HEK293 (cell line): ENCODE measurements at regions not wholly inside any gene's neighbourhood (a gene's known extent, or its start where the extent isn't known, plus 50 kb on each side); places are given as distances from the start of the nearest gene placed in this dataset.

Experiments used
- CTCF ChIA-PET: fragments of 350-600 bp; formaldehyde crosslinking; extraction: SDS; loops from one replicate; lab custom pipeline; 2021; ENCODE audit warnings: antibody characterized with exemption; lab: Yijun Ruan, JAX
- POLR2A ChIA-PET: fragments of 300-600 bp; formaldehyde crosslinking; extraction: SDS; loops from one replicate; lab custom pipeline; 2020; ENCODE audit warnings: antibody characterized with exemption, inconsistent platforms; lab: Yijun Ruan, JAX
- H3K27ac ChIP-seq: fragments of 200-500 bp; sonication (Bioruptor generic); 2 replicates; pipeline ENCODE4 v1.5.1; 2014; ENCODE audit warnings: low read depth, low read length, control low read depth, inconsistent platforms; ENCODE audit errors: extremely low read depth
- H3K36me3 ChIP-seq, 2 experiments: fragments of 200-500 bp in 1 of 2; sonication (Bioruptor generic) in 1 of 2; 1 replicate in 1 of 2; 2 replicates in 1 of 2; pipeline ENCODE4 v1.5.1; 2014 to 2017; ENCODE audit warnings: inconsistent platforms in 2 of 2, low read length in 2 of 2; ENCODE audit not compliant: control insufficient read depth in 2 of 2, insufficient read depth in 1 of 2
- H3K4me1 ChIP-seq: fragments of 200-500 bp; sonication (Bioruptor generic); 2 replicates; pipeline ENCODE4 v1.5.1; 2014; ENCODE audit warnings: mild to moderate bottlenecking, low read length, inconsistent platforms; ENCODE audit not compliant: control insufficient read depth, insufficient read depth
- H3K4me3 ChIP-seq: 2 replicates; pipeline ENCODE4 v1.5.1; 2011; ENCODE audit warnings: low read depth, mild to moderate bottlenecking, control low read depth, low read length, moderate library complexity
- H3K9me3 ChIP-seq: fragments of 200-500 bp; sonication (Bioruptor generic); 2 replicates; pipeline ENCODE4 v1.5.1; 2014; ENCODE audit warnings: low read depth, low read length, inconsistent platforms; ENCODE audit not compliant: control insufficient read depth, insufficient read depth
- BCL6B ChIP-seq: fragments of 450-650 bp; formaldehyde crosslinking; IDR thresholded peaks from 2 replicates; pipeline ENCODE4 v1.5.1; 2017; ENCODE audit warnings: missing biosample characterization, missing genetic modification characterization
- GFI1B ChIP-seq: fragments of 450-650 bp; formaldehyde crosslinking; IDR thresholded peaks from 2 replicates; pipeline ENCODE4 v1.5.1; 2016; ENCODE audit warnings: missing biosample characterization, missing genetic modification characterization
- HIC1 ChIP-seq: fragments of 450-650 bp; formaldehyde crosslinking; IDR thresholded peaks from 2 replicates; pipeline ENCODE4 v1.5.1; 2016; ENCODE audit warnings: missing biosample characterization, missing genetic modification characterization
- KLF9 ChIP-seq: fragments of 450-650 bp; formaldehyde crosslinking; IDR thresholded peaks from 2 replicates; pipeline ENCODE4 v1.5.1; 2016; ENCODE audit warnings: missing biosample characterization, missing genetic modification characterization, low read depth
- MZF1 ChIP-seq: fragments of 450-650 bp; formaldehyde crosslinking; IDR thresholded peaks from 2 replicates; pipeline ENCODE4 v1.5.1; 2017; ENCODE audit warnings: missing biosample characterization, missing genetic modification characterization, borderline replicate concordance
- TRIM28 ChIP-seq: IDR thresholded peaks from 2 replicates; pipeline ENCODE4 v1.6.1; 2011; ENCODE audit warnings: low read length, control low read depth, borderline replicate concordance
- WT1 ChIP-seq: fragments of 450-650 bp; formaldehyde crosslinking; IDR thresholded peaks from 2 replicates; pipeline ENCODE4 v1.5.1; 2016; ENCODE audit warnings: missing biosample characterization, missing genetic modification characterization
- YY2 ChIP-seq: fragments of 450-650 bp; formaldehyde crosslinking; IDR thresholded peaks from 2 replicates; pipeline ENCODE4 v1.5.1; 2016; ENCODE audit warnings: missing biosample characterization, missing genetic modification characterization
- ZBTB1 ChIP-seq: fragments of 450-650 bp; formaldehyde crosslinking; IDR thresholded peaks from 2 replicates; pipeline ENCODE4 v1.5.1; 2016; ENCODE audit warnings: missing biosample characterization, missing genetic modification characterization
- ZNF19 ChIP-seq: fragments of 450-650 bp; formaldehyde crosslinking; IDR thresholded peaks from 2 replicates; pipeline ENCODE4; 2016; ENCODE audit warnings: missing biosample characterization, missing genetic modification characterization, low read depth
- ZNF221 ChIP-seq: fragments of 450-650 bp; formaldehyde crosslinking; IDR thresholded peaks from 2 replicates; pipeline ENCODE4 v1.5.1; 2017; ENCODE audit warnings: missing biosample characterization, missing genetic modification characterization, borderline replicate concordance
- ZNF248 ChIP-seq: fragments of 450-650 bp; formaldehyde crosslinking; IDR thresholded peaks from 2 replicates; pipeline ENCODE4 v1.5.1; 2017; ENCODE audit warnings: missing biosample characterization, missing genetic modification characterization
- ZNF404 ChIP-seq: fragments of 450-650 bp; formaldehyde crosslinking; IDR thresholded peaks from 2 replicates; pipeline ENCODE4 v1.5.1; 2017; ENCODE audit warnings: missing biosample characterization, missing genetic modification characterization
- ZNF426 ChIP-seq: fragments of 450-650 bp; formaldehyde crosslinking; IDR thresholded peaks from 2 replicates; pipeline ENCODE4 v1.5.1; 2017; ENCODE audit warnings: missing biosample characterization, missing genetic modification characterization, mild to moderate bottlenecking, inconsistent platforms, moderate library complexity
- ZNF473 ChIP-seq: fragments of 450-650 bp; formaldehyde crosslinking; IDR thresholded peaks from 2 replicates; pipeline ENCODE4 v1.5.1; 2017; ENCODE audit warnings: missing biosample characterization, missing genetic modification characterization
- ZNF513 ChIP-seq: fragments of 450-650 bp; IDR thresholded peaks from 2 replicates; pipeline ENCODE4 v1.5.1; 2018; ENCODE audit warnings: missing biosample characterization, missing genetic modification characterization
- ZNF544 ChIP-seq: fragments of 450-650 bp; formaldehyde crosslinking; IDR thresholded peaks from 2 replicates; pipeline ENCODE4 v1.5.0; 2017; ENCODE audit warnings: missing biosample characterization, missing genetic modification characterization
- ZNF555 ChIP-seq: fragments of 450-650 bp; formaldehyde crosslinking; conservative IDR thresholded peaks from 2 replicates; pipeline ENCODE4 v1.5.1; 2017; ENCODE audit warnings: missing biosample characterization, mild to moderate bottlenecking, missing genetic modification characterization, inconsistent platforms
- ZNF571 ChIP-seq: fragments of 450-650 bp; formaldehyde crosslinking; IDR thresholded peaks from 2 replicates; pipeline ENCODE4 v1.5.0; 2017; ENCODE audit warnings: missing biosample characterization, missing genetic modification characterization
- ZNF585B ChIP-seq: fragments of 450-650 bp; formaldehyde crosslinking; IDR thresholded peaks from 2 replicates; pipeline ENCODE4 v1.5.1; 2016; ENCODE audit warnings: missing biosample characterization, missing genetic modification characterization
- ZNF623 ChIP-seq: fragments of 450-650 bp; formaldehyde crosslinking; IDR thresholded peaks from 2 replicates; pipeline ENCODE4 v1.5.1; 2016; ENCODE audit warnings: missing biosample characterization, missing genetic modification characterization
- ZNF654 ChIP-seq: fragments of 450-650 bp; formaldehyde crosslinking; IDR thresholded peaks from 2 replicates; pipeline ENCODE4 v1.5.1; 2016; ENCODE audit warnings: low read depth, missing biosample characterization, missing genetic modification characterization
- ZNF791 ChIP-seq: fragments of 450-650 bp; formaldehyde crosslinking; IDR thresholded peaks from 2 replicates; pipeline ENCODE4 v1.5.1; 2016; ENCODE audit warnings: missing biosample characterization, missing genetic modification characterization
- ZNF830 ChIP-seq: fragments of 450-650 bp; IDR thresholded peaks from 2 replicates; pipeline ENCODE4 v1.5.0; 2018; ENCODE audit warnings: missing biosample characterization, missing genetic modification characterization, low read depth, mild to moderate bottlenecking, moderate library complexity
- ZNF837 ChIP-seq: fragments of 450-650 bp; formaldehyde crosslinking; IDR thresholded peaks from 2 replicates; pipeline ENCODE4 v1.5.1; 2016; ENCODE audit warnings: missing biosample characterization, missing genetic modification characterization

GRCh38 chr4:163070023-163070422, 96.7 kb downstream of the NAF1 start:
- H3K9me3 ChIP-seq: no peaks in the 10 kb centered on the region
- CTCF ChIA-PET: interaction anchor here (0.6 kb wide), 1 partner anchor 79 kb away, joined by 3 read pairs; no protein-coding TSS in a partner anchor
- H3K36me3 ChIP-seq: no peaks in the 10 kb centered on the region
- TF ChIP-seq ZNF544 (tag by site-specific recombination): no peak
- no peak for TF ChIP-seq BCL6B (tag by site-specific recombination)
- TF ChIP-seq WT1: no peak
- TF ChIP-seq ZNF19 (tag by site-specific recombination): no peak
- no peak for TF ChIP-seq ZNF585B (tag by site-specific recombination)
- no peak for TF ChIP-seq TRIM28
- TF ChIP-seq KLF9: no peak
- TF ChIP-seq ZBTB1: no peak
- TF ChIP-seq ZNF404: no peak
- TF ChIP-seq ZNF221 (tag by site-specific recombination): no peak
- no peak for TF ChIP-seq MZF1 (tag by site-specific recombination)
- TF ChIP-seq ZNF426: no peak
- TF ChIP-seq HIC1: no peak
- no peak for TF ChIP-seq ZNF791 (tag by site-specific recombination)
- TF ChIP-seq YY2: no peak
- H3K4me1 ChIP-seq: no peaks in the 10 kb centered on the region
- H3K27ac ChIP-seq: no peak overlapping the region
- H3K4me3 ChIP-seq: no peak overlapping the region
- POLR2A ChIA-PET: no interaction called here

- ChIA-PET POLR2A (no interaction called here), CTCF (no interaction called here)
- Histone ChIP-seq H3K36me3 (no peaks in the 10 kb centered on the region), H3K27ac (no peak overlapping the region), H3K9me3 (no peaks in the 10 kb centered on the region), H3K4me1 (no peaks in the 10 kb centered on the region), H3K4me3 (no peak overlapping the region)
- TF ChIP-seq ZNF555 (no peak), ZNF830 (no peak), GFI1B (tag by site-specific recombination) (0 out of 2 replicates have a peak, but pooled peaks have one; percentile 39), ZNF248 (no peak), ZNF837 (tag by site-specific recombination) (no peak), WT1 (no peak), ZNF571 (no peak), ZNF473 (no peak)
- TF ChIP-seq, all 188 proteins: peak for 1
These were observed 102.8 kb downstream of the NAF1 start for GRCh38 chr4:163063891-163064290.

GRCh38 chr4:163048447-163048846, 118.2 kb downstream of the NAF1 start:
- Histone ChIP-seq H3K36me3 (no peaks in the 10 kb centered on the region), H3K27ac (no peak overlapping the region), H3K4me3 (no peak overlapping the region), H3K4me1 (no peaks in the 10 kb centered on the region), H3K9me3 (no peaks in the 10 kb centered on the region)
- ChIA-PET POLR2A (no interaction called here), CTCF (interaction anchor here (0.9 kb wide), 1 partner anchor 284 kb away, joined by 5 read pairs; the partner anchor contains the start of gene NPY1R)
- no peak for TF ChIP-seq ZNF623 (tag by site-specific recombination)
- 0 out of 2 replicates have a peak, but pooled peaks have one; percentile 12 for TF ChIP-seq ZNF513 (tag by site-specific recombination)
- peak; percentile 13; the same call in 1 of the 2 replicates for TF ChIP-seq ZNF654 (tag by site-specific recombination)
